ENCODE measurements at regions not wholly inside any gene's neighbourhood (a gene's known extent, or its start where the extent isn't known, plus 50 kb on each side); places are given as distances from the start of the nearest gene placed in this dataset.

GRCh38 chr10:105727131-105727530 lies 1086.0 kb downstream of the SORCS3 start:
- H3K9me3 ChIP-seq = no peaks in the 10 kb centered on the region
- DNase-seq (no peak), ATAC-seq (no peak)
- no peaks in the 10 kb centered on the region for H3K4me1 ChIP-seq
- intact Hi-C loops (cut with DNase I) = no loop called here
- TF ChIP-seq, protein P1, sequence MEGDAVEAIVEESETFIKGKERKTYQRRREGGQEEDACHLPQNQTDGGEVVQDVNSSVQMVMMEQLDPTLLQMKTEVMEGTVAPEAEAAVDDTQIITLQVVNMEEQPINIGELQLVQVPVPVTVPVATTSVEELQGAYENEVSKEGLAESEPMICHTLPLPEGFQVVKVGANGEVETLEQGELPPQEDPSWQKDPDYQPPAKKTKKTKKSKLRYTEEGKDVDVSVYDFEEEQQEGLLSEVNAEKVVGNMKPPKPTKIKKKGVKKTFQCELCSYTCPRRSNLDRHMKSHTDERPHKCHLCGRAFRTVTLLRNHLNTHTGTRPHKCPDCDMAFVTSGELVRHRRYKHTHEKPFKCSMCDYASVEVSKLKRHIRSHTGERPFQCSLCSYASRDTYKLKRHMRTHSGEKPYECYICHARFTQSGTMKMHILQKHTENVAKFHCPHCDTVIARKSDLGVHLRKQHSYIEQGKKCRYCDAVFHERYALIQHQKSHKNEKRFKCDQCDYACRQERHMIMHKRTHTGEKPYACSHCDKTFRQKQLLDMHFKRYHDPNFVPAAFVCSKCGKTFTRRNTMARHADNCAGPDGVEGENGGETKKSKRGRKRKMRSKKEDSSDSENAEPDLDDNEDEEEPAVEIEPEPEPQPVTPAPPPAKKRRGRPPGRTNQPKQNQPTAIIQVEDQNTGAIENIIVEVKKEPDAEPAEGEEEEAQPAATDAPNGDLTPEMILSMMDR (IDR thresholded peaks at IDR 0.05) = no peak
- H3K27me3 ChIP-seq = no peaks in the 10 kb centered on the region
- no peaks in the 10 kb centered on the region for H3K36me3 ChIP-seq
- H3K27ac ChIP-seq = no peak overlapping the region
- H3K4me3 ChIP-seq = no peak overlapping the region

DNA sequence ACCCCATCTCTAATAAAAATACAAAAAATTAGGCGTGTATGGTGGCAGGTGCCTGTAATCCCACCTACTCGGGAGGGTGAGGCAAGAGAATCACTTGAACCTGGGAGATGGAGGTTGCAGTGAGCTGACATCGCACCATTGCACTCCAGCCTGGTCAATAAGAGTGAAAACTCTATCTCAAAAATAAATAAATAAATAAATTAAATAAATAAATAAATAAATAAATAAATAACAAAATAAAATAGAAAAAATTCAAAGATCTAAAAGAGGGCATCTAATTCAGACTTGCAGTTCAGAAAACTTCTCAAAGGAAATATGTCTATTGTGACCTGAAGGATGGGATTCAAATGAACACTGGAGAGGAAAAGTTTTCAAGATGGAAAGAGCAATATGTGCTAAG lies 1085.1 kb downstream of the SORCS3 start:
- TF ChIP-seq, protein P1 (IDR thresholded peaks at IDR 0.05) = no peak
- no peaks in the 10 kb centered on the region for H3K27me3 ChIP-seq
- DNase-seq = no peak
- no peaks in the 10 kb centered on the region for H3K9me3 ChIP-seq
- H3K36me3 ChIP-seq = no peaks in the 10 kb centered on the region
- H3K27ac ChIP-seq = no peak overlapping the region
- no peak overlapping the region for H3K4me3 ChIP-seq
- H3K4me1 ChIP-seq = no peaks in the 10 kb centered on the region
- intact Hi-C loops (cut with DNase I) = no loop called here
- no peak for ATAC-seq

DNA sequence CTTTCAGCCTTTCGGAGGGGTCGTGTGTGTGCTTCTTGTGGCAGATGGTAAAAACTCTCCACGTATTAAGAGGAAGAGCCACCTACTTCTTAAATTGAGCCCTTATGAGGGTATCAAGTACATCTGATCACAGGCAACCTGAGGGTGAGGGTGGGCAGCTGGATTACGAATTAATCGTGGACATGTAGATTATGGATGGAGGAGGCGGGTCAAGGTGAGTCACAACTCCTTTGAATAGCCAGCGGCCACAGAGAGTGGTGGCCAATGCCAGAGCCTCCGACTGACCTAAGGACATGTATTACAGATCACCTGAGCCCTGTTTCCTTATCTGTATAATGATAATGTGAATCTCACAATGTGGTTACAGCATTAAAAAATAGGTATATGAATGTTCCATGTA lies 1083.9 kb downstream of the SORCS3 start:
- Histone ChIP-seq H3K36me3 (no peaks in the 10 kb centered on the region), H3K4me1 (no peaks in the 10 kb centered on the region), H3K9me3 (no peaks in the 10 kb centered on the region), H3K27me3 (no peaks in the 10 kb centered on the region), H3K27ac (no peak overlapping the region), H3K4me3 (no peak overlapping the region)
- ATAC-seq (no peak), DNase-seq (no peak)
- intact Hi-C loops (cut with DNase I) = no loop called here
- TF ChIP-seq, protein P1 (IDR thresholded peaks at IDR 0.05) = no peak

- Histone ChIP-seq H3K27me3 (no peaks in the 10 kb centered on the region), H3K4me3 (no peak overlapping the region), H3K4me1 (no peaks in the 10 kb centered on the region), H3K9me3 (no peaks in the 10 kb centered on the region), H3K36me3 (no peaks in the 10 kb centered on the region), H3K27ac (no peak overlapping the region)
- TF ChIP-seq, protein P1 (IDR thresholded peaks at IDR 0.05) = no peak
- ATAC-seq = no peak
- no peak for DNase-seq
- intact Hi-C loops (cut with DNase I) = no loop called here
Measured at GRCh38 chr10:105718207-105718995, 1077.3 kb downstream of the SORCS3 start.

DNA sequence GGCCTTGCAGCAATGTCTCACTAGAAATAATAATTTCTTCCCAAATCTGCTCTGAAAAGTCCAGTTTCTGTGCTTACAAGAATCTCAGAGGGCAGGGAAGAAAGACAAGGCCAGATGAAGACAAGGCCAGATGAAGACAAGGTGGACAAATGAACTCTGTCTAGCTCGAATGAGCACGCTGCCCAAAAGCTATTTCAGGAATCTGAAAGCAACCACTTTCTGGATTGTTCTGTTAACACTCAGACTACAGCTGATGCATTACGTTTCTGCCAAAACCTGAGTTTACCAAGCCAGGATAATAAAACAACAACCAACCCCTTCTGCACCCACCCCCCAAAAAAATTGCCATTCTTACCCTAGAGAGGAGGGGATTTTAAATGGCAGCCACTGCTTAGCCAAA lies 1073.6 kb downstream of the SORCS3 start:
- no peak for ATAC-seq
- no peak for DNase-seq
- no peaks in the 10 kb centered on the region for H3K27me3 ChIP-seq
- H3K4me1 ChIP-seq = no peaks in the 10 kb centered on the region
- H3K9me3 ChIP-seq = no peaks in the 10 kb centered on the region
- no peak overlapping the region for H3K4me3 ChIP-seq
- TF ChIP-seq, protein P1 (IDR thresholded peaks at IDR 0.05) = no peak
- H3K27ac ChIP-seq = no peak overlapping the region
- no peaks in the 10 kb centered on the region for H3K36me3 ChIP-seq
- intact Hi-C loops (cut with DNase I) = no loop called here
